GM20000 (cell line): ENCODE measurements at regions not wholly inside any gene's neighbourhood (a gene's known extent, or its start where the extent isn't known, plus 50 kb on each side); places are given as distances from the start of the nearest gene placed in this dataset.

Experiments
- DNase-seq: peaks from one replicate; pipeline ENCODE4 v3.0.0; 2012; ENCODE audit warnings: low spot score
- TF ChIP-seq, protein P1 (sequence below): IDR thresholded peaks from 2 replicates; pipeline ENCODE4 v1.5.1; 2012; ENCODE audit warnings: mild to moderate bottlenecking, control low read depth; ENCODE audit errors: extremely low read depth, missing control alignments

DNA sequence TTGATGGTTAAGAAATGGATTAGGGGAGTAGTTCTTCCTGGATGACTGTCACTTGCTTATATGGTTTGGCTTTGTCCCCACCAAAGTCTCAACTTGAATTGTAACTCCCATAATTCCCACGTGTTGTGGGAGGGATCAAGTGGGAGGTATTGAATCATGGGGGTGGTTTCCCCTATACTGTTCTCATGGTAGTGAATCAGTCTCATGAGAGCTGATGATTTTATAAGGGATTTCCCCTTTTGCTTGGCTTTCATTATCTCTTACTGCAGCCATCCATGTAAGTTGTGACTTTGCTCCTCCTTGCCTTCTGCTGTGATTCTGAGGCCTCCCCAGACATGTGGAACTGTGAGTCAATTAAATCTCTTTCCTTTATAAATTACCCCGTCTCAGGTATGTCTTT is 1621.1 kb downstream of the MRPL39 start:
- TF ChIP-seq, protein P1, sequence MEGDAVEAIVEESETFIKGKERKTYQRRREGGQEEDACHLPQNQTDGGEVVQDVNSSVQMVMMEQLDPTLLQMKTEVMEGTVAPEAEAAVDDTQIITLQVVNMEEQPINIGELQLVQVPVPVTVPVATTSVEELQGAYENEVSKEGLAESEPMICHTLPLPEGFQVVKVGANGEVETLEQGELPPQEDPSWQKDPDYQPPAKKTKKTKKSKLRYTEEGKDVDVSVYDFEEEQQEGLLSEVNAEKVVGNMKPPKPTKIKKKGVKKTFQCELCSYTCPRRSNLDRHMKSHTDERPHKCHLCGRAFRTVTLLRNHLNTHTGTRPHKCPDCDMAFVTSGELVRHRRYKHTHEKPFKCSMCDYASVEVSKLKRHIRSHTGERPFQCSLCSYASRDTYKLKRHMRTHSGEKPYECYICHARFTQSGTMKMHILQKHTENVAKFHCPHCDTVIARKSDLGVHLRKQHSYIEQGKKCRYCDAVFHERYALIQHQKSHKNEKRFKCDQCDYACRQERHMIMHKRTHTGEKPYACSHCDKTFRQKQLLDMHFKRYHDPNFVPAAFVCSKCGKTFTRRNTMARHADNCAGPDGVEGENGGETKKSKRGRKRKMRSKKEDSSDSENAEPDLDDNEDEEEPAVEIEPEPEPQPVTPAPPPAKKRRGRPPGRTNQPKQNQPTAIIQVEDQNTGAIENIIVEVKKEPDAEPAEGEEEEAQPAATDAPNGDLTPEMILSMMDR = no peak

DNA sequence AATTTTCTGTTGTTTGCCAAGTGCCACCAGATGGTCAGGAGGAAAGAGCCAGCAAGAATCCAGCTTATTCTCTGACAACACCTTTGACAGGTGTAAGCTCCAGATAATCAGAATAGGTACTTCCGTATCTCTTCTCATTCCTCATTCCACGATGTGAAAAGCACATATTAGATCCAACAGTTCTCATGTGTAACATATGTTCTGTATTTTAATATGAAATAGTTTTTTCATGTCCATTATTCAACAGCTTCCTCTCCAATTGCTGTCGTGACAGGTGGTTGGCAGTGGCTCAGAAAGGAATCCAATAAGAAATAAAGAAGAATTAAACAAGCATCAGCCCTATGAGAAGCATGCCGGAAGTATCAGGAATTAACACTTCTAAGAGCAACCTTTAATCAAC is 1624.7 kb downstream of the MRPL39 start:
- DNase-seq = no peak

More for the DNA sequence above, 1621.1 kb downstream of the MRPL39 start:
- DNase-seq = no peak

DNA sequence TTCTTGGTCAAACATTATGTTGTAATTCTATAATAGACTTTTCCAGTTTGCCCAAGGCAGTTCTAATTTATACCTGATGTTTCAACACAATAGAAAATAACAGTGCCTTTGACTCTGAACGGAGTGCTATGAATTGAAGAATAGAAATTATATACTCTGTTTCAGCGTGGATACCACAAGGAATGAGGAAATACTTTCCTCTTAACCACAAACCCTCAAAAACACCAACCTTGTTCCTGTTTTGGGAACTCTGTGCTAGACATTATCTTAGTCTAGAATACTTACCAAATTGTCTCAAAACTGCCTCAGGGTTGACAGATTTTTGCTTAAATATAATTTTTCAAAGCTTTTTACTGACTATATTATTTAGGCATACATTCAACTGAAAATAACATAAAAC is 1629.3 kb downstream of the MRPL39 start:
- no peak for DNase-seq
- TF ChIP-seq, protein P1 = no peak

More for the DNA sequence above, 1624.7 kb downstream of the MRPL39 start:
- TF ChIP-seq, protein P1 = no peak

DNA sequence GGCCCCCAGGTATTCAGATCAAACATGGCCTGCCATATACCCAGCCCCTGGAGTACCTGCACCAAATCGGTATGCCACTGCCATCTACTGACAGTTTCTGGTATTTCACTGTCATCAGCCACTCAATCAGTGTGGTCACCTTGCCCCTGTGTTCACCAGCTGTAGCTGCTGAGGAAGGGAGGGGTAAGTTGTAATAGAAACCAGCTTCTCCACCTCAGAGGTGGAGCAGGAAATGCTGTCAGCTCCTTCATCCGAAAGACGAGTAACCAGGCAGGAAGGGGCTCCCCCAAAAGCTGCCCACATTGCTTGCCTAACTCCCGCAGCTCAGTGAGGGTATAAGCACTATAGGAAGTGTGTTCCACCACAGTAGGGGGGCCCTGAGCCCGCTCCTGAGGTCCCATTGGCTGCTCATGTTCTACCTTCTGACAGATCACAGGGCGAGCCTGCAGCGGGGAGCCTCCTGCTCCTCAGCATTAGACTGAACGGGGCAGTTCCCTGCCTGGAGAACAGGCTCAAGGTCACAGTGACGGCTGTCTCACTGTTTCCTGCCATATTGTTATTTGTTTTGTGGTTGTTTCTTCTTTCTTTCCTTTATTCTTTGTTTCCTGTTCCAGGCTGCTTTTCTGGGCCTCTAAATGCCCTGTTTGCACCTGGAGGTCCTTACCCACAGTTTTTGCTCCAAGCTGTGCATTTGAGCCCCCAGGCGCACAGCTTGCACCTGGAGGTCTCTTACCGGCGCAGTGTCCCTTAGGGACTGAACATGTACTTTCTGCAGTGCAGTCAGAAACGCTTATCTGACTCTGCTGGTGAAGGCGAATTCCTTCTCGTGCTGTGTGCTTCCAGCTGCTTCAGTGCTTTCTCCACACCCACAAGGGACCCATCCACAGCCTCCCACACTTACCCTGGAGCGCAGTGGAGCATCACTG is 1638.3 kb downstream of the MRPL39 start:
- TF ChIP-seq, protein P1 = peak; percentile 47

DNA sequence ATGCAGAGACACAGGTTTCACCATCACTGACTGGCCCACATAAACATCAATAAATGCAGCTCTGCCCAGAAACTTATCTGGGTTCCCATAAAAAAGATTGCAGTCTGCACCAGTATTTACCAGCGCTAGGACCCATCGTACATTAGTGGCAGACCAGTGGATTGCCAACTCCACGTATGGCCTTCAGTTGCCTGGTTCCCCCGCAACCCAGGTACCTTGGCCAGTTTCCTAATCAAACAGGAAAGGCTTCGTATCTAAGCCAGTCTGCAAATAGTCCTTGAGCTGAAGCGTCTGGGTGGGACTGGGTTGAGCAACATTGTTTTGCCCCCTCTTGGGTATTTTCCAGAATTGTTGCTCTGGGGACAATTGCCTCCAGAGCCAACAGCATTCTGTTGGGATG is 1639.3 kb downstream of the MRPL39 start:
- TF ChIP-seq, protein P1 = no peak
- DNase-seq = no peak

More for the DNA sequence above, 1638.3 kb downstream of the MRPL39 start:
- peak; percentile 42 for DNase-seq

DNA sequence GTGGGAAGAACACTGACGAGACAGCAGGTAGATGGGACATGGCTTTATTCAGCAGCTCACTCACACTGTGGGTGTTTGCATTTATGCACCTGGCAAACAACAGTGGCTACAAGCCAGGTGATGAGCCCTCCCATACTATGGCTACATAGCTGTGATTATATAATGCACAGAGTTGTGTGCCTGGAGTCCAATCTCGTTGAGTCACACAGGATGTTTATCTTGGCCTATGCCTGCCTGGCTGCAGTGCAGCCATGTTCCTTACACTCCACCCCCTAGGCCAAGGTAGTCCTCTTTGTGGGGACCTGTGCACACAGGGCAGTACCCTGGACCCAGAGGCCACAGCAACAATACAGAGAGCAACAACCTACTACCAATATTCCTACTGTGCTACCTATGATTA is 1643.8 kb downstream of the MRPL39 start:
- no peak for DNase-seq
- TF ChIP-seq, protein P1 = no peak

DNA sequence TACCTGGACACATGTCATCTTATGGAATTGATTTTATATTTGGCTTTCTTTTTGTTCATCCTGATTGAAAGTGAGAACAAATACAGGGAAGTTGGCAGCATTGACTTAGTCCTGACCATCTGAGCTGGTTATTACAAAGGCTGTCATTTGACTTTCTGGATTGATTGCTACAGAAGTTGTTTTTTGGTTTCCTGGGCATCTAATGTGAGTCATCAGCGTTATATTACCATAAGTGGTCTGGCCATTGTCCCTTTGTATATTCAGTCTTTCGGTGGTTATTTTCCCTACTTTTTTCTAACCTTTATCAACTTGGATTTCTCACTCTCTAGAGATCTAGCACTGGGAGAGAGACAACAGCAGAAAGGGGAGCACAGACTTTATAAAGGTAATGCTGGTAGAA is 1646.5 kb downstream of the MRPL39 start:
- TF ChIP-seq, protein P1 = no peak
- DNase-seq = no peak
